ENCODE measurements at regions not wholly inside any gene's neighbourhood (a gene's known extent, or its start where the extent isn't known, plus 50 kb on each side); places are given as distances from the start of the nearest gene placed in this dataset.

DNA sequence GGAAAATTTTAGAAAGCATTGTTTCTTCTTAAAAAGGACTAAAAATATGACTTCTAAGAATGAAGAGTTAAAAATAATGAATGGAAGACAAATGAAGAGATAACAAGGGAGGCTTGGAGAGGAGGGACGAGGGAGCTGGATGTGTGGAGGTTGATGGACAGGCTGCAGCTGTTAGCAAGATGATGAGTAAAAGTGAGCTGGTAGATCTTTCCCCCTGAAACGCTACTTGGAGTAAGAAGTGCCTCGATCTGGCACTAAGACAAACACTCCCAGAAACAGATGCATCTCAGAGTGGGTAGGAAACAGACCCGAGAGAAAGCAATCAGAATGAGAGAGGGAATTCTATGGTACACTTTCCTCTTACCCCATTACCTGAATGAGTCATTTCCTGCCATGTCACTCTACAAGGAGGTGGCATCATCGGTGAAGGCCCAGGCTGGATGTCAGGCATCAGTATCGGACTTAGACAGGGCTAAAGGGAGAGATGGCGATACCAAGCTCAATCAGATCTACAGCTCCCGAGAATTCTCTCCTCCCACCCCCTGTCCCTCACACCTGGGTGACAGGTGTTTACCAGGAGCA, 154.1 kb upstream of the BMP2 start:
- DNase-seq = no peak
- Mint-ChIP-seq H3K36me3 (ENCODE audit: unreplicated experiment) (no peaks in the 10 kb centered on the region), H3K27ac (ENCODE audit: unreplicated experiment) (no peak overlapping the region), H3K4me3 (ENCODE audit: unreplicated experiment) (no peak overlapping the region), H3K9me3 (ENCODE audit: unreplicated experiment) (peaks cover 2% of the 10 kb centered on the region), H3K4me1 (ENCODE audit: low read depth, unreplicated experiment) (no peaks in the 10 kb centered on the region), H3K27me3 (ENCODE audit: unreplicated experiment) (peaks cover 2% of the 10 kb centered on the region)
- TF ChIP-seq, protein P1, sequence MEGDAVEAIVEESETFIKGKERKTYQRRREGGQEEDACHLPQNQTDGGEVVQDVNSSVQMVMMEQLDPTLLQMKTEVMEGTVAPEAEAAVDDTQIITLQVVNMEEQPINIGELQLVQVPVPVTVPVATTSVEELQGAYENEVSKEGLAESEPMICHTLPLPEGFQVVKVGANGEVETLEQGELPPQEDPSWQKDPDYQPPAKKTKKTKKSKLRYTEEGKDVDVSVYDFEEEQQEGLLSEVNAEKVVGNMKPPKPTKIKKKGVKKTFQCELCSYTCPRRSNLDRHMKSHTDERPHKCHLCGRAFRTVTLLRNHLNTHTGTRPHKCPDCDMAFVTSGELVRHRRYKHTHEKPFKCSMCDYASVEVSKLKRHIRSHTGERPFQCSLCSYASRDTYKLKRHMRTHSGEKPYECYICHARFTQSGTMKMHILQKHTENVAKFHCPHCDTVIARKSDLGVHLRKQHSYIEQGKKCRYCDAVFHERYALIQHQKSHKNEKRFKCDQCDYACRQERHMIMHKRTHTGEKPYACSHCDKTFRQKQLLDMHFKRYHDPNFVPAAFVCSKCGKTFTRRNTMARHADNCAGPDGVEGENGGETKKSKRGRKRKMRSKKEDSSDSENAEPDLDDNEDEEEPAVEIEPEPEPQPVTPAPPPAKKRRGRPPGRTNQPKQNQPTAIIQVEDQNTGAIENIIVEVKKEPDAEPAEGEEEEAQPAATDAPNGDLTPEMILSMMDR (IDR thresholded peaks at IDR 0.05; ENCODE audit: partially characterized antibody, unreplicated experiment) = no peak

DNA sequence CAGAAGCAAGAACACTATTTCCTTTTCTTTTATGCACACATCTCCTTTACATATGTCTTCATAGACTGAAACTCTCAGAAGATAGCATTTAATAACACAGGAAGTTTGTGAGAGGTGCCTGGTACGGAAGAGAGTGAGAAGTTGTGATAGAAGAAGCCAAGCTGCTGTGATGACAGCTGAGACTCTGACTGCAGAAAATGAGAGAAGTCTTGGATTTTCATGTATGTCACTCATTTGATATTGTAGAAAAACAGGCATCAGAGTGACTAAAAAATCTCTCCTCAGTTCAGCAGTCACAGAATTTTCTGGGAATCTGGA, 154.9 kb upstream of the BMP2 start:
- TF ChIP-seq, protein P1 (IDR thresholded peaks at IDR 0.05; ENCODE audit: partially characterized antibody, unreplicated experiment) = no peak
- Mint-ChIP-seq H3K27ac (ENCODE audit: unreplicated experiment) (no peak overlapping the region), H3K27me3 (ENCODE audit: unreplicated experiment) (peaks cover 2% of the 10 kb centered on the region), H3K9me3 (ENCODE audit: unreplicated experiment) (peaks cover 2% of the 10 kb centered on the region), H3K4me3 (ENCODE audit: unreplicated experiment) (no peak overlapping the region), H3K36me3 (ENCODE audit: unreplicated experiment) (no peaks in the 10 kb centered on the region), H3K4me1 (ENCODE audit: low read depth, unreplicated experiment) (no peaks in the 10 kb centered on the region)
- no peak for DNase-seq

DNA sequence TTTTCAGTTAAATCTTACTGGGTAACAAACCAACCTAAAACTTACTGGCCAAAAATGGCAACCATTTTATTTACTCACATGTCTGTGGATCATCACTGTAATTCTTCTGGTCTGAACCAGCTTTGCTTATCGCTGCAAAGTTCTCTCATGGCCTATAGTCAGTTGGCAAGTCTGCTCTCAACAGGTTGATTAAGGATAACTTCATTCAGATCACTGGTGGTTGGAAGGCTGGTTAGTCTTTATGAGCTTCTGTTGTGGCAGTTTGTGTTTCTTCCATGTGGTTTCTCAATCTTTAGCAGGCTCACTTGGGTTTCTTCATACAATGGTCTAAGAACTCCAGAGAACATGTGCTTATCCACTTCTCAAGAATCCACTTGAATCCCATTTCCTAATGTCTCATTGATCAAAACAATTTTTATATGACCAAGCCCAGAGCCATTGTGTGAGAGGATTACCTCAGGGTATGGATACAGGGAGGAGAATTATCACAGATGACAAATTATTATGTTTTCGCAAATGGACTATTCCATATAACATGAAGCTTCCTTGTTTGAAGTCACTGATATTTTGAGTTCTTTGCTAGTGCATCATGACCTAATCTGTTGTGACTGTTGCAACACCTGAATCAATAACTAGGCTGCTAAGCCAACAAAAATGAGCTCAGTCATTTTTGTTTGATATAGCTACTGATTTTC, 155.4 kb upstream of the BMP2 start:
- Mint-ChIP-seq H3K36me3 (ENCODE audit: unreplicated experiment) (no peaks in the 10 kb centered on the region), H3K27ac (ENCODE audit: unreplicated experiment) (no peak overlapping the region), H3K4me3 (ENCODE audit: unreplicated experiment) (no peak overlapping the region), H3K27me3 (ENCODE audit: unreplicated experiment) (peaks cover 2% of the 10 kb centered on the region), H3K4me1 (ENCODE audit: low read depth, unreplicated experiment) (no peaks in the 10 kb centered on the region), H3K9me3 (ENCODE audit: unreplicated experiment) (peaks cover 2% of the 10 kb centered on the region)
- TF ChIP-seq, protein P1 (IDR thresholded peaks at IDR 0.05; ENCODE audit: partially characterized antibody, unreplicated experiment) = no peak
- DNase-seq = no peak

DNA sequence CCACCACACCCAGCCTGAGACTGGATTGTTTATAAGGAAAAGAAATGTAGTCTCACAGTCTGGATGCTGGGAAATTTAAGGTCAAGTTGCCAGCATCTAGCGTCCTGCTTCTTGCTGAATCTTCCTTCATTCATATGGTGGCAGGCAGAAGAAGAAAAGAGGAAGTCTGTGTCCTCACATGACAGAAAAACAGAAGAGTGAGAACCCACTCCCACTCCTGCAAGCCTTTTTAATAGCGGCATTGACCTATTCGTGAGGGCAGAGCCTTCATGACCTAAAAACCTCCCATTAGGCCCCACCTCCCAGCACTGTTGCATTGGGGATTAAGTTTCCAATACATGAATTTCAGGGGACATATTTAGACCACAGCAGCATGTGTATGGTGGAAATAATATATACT, 160.8 kb upstream of the BMP2 start:
- H3K27me3 Mint-ChIP-seq (ENCODE audit: unreplicated experiment) = no peaks in the 10 kb centered on the region
- H3K4me1 Mint-ChIP-seq (ENCODE audit: low read depth, unreplicated experiment) = no peaks in the 10 kb centered on the region
- H3K4me3 Mint-ChIP-seq (ENCODE audit: unreplicated experiment) = no peak overlapping the region
- no peak for DNase-seq
- no peaks in the 10 kb centered on the region for H3K9me3 Mint-ChIP-seq (ENCODE audit: unreplicated experiment)
- no peak overlapping the region for H3K27ac Mint-ChIP-seq (ENCODE audit: unreplicated experiment)
- no peaks in the 10 kb centered on the region for H3K36me3 Mint-ChIP-seq (ENCODE audit: unreplicated experiment)
- TF ChIP-seq, protein P1 (IDR thresholded peaks at IDR 0.05; ENCODE audit: partially characterized antibody, unreplicated experiment) = no peak

Measured in glutamatergic neuron (in vitro differentiated cells).